ENCODE measurements at regions not wholly inside any gene's neighbourhood (a gene's known extent, or its start where the extent isn't known, plus 50 kb on each side); places are given as distances from the start of the nearest gene placed in this dataset.
"Not testable (repeated sequence)": the region's sequence is repeated elsewhere in the genome, so short reads cannot be mapped to it uniquely, and the experiment has no call there.

DNA sequence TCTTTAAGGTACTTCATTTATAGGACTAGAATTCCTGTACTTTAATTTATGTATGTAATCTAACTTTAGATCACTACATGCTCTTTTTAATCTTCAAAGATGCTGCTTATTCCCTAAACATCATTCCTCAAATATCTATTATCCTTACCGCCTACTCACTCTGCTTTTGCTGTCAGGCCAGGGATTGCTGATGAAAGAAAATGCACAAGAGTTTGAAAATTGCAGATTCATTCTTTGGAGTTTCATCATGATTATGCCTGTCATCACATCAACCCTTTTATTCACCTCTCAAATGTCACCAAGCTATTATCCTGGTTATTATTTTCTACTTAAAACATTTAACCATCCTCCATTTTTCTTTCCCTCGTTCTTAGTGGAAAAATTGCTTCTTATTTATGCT lies 802.7 kb downstream of the METTL15 start:
- DNase-seq (ENCODE audit: extremely low spot score), result no peak
- TF ChIP-seq, protein P1, sequence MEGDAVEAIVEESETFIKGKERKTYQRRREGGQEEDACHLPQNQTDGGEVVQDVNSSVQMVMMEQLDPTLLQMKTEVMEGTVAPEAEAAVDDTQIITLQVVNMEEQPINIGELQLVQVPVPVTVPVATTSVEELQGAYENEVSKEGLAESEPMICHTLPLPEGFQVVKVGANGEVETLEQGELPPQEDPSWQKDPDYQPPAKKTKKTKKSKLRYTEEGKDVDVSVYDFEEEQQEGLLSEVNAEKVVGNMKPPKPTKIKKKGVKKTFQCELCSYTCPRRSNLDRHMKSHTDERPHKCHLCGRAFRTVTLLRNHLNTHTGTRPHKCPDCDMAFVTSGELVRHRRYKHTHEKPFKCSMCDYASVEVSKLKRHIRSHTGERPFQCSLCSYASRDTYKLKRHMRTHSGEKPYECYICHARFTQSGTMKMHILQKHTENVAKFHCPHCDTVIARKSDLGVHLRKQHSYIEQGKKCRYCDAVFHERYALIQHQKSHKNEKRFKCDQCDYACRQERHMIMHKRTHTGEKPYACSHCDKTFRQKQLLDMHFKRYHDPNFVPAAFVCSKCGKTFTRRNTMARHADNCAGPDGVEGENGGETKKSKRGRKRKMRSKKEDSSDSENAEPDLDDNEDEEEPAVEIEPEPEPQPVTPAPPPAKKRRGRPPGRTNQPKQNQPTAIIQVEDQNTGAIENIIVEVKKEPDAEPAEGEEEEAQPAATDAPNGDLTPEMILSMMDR (IDR thresholded peaks at IDR 0.05; ENCODE audit: control extremely low read depth, extremely low read depth, low read depth, missing control alignments), result no peak
- ChIA-PET CTCF (no interaction called here), POLR2A (no interaction called here)

DNA sequence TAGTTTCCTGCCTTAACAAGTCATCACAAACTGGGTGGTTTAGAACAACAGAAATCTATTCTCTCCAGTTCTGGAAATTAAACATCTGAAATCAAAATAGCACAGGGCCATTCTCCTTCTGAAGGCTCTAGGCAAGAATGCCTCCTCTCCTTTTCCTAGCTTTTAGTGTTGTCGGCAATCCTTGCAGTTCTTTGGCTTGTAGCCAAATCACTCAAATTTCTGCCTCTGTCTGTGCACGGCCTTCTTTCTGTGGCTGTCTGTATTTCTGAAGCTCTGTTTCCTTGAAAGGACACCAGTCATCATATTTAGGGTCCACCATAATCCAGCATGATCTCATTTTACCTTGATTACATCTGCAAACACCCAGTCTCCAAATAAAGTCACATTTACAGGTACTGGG lies 795.5 kb downstream of the METTL15 start:
- TF ChIP-seq, protein P1 (IDR thresholded peaks at IDR 0.05; ENCODE audit: control extremely low read depth, extremely low read depth, low read depth, missing control alignments), result no peak
- DNase-seq (ENCODE audit: extremely low spot score), result no peak
- ChIA-PET POLR2A (no interaction called here), CTCF (interaction anchor here (0.8 kb wide), 1 partner anchor 8 kb away, joined by 3 read pairs; no protein-coding TSS in a partner anchor)

DNA sequence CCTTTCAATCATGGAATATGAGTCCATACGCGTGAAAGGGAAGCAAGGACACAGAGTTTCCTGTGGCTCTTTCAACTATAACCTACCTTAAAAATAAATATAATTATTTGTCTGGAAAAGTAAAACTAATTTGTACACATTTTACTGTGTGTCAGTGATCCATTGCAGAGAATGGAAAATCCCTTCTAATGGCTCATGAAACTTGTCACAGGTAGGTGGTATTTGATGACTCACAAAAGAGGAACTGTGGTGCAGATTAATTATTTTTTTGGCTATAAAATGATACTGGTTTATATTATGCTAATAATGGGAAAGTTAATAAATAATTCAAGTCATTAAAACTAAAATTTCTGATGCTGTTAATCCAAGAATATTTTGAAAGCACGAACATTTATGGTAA lies 792.2 kb downstream of the METTL15 start:
- no peak for DNase-seq (ENCODE audit: extremely low spot score)
- POLR2A ChIA-PET, result no interaction called here
- CTCF ChIA-PET, result interaction anchor here (1.6 kb wide), 1 partner anchor 10 kb away, joined by 4 read pairs; no protein-coding TSS in a partner anchor
- TF ChIP-seq, protein P1 (IDR thresholded peaks at IDR 0.05; ENCODE audit: control extremely low read depth, extremely low read depth, low read depth, missing control alignments), result no peak

DNA sequence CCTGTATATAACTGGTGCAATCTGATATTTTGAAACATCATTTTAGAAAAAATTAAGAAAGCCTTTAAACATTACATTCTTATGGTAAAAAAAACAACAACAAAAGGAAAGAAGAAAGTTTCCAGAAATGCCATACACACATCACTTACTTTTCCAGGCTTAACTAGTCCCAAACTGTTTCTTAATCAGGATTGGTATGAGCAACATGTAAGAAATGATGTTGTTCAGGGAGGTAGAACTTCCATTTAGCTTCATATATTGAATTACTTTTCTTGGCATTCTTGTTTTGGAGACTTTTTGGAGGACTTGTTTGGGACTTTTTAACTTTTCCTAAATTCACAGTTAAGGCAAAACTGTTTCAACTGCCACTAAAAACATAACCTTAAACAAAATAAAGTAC lies 791.5 kb downstream of the METTL15 start:
- POLR2A ChIA-PET, result no interaction called here
- TF ChIP-seq, protein P1 (IDR thresholded peaks at IDR 0.05; ENCODE audit: control extremely low read depth, extremely low read depth, low read depth, missing control alignments), result no peak
- no peak for DNase-seq (ENCODE audit: extremely low spot score)
- CTCF ChIA-PET, result interaction anchor here (1.6 kb wide), 1 partner anchor 9 kb away, joined by 4 read pairs; no protein-coding TSS in a partner anchor

DNA sequence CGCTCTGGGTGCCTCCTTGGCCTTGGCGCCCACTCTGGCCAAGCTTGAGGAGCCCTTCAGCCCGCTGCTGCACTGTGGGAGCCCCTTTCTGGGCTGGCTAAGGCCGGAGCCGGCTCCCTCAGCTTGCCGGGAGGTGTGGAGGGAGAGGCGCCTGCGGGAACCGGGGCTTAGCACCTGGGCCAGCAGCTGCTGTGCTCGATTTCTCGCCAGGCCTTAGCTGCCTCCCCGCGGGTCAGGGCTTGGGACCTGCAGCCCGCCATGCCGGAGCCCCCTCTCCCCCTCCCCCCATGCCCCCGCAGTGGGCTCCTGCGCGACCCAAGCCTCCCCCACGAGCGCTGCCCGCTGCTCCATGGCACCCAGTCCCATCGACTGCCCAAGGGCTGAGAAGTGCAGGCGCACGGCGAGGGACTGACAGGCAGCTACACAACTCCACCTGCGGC lies 782.4 kb downstream of the METTL15 start:
- DNase-seq (ENCODE audit: extremely low spot score); POLR2A ChIA-PET: not testable (repeated sequence)
- CTCF ChIA-PET, result interaction anchor here (0.9 kb wide), 1 partner anchor 9 kb away, joined by 4 read pairs; no protein-coding TSS in a partner anchor

DNA sequence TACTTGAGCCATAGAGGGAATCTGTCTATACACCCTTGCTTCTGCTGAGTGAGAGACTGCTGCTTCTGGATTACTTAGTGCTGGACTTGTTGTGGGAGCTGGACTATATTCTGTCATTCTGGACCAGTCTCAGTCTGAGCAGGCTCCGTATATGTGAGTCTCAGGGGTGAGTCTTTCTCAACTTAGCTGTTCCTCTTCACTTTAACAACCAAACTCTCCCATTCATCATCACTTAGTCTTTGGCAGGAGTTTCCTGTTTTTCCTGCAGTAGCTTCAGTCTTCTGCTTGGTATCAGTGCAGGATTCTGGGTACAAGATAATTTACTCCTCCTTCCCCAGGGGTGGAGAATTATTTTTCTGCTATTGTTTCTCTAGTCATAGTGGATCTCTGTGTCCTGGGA lies 779.5 kb downstream of the METTL15 start:
- POLR2A ChIA-PET, result no interaction called here
- no peak for DNase-seq (ENCODE audit: extremely low spot score)
- TF ChIP-seq, protein P1 (IDR thresholded peaks at IDR 0.05; ENCODE audit: control extremely low read depth, extremely low read depth, low read depth, missing control alignments), result no peak
- CTCF ChIA-PET, result no interaction called here

DNA sequence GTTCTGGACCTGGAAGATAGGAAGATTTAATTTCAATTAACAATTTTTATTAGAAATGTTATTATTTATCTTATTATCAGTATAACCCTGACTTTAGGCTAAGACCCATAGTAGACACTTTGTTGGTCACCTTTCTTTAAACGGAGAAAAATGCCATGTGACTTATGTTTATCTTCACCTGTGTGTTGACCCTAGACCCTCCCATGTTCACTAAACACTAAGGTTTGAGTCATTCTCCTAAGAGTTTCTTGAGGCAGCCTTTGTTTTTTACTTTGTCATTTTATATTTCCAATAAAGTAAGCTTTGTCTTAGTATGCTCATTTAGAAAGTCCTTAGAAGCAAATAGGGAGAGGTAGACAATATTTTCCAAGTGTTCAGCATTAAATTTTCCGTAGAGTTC lies 771.7 kb downstream of the METTL15 start:
- TF ChIP-seq, protein P1 (IDR thresholded peaks at IDR 0.05; ENCODE audit: control extremely low read depth, extremely low read depth, low read depth, missing control alignments), result no peak
- CTCF ChIA-PET, result no interaction called here
- DNase-seq (ENCODE audit: extremely low spot score), result no peak
- POLR2A ChIA-PET, result no interaction called here

All from GM10248 (cell line).